HL-60 (cell line): ENCODE measurements at regions not wholly inside any gene's neighbourhood (a gene's known extent, or its start where the extent isn't known, plus 50 kb on each side); places are given as distances from the start of the nearest gene placed in this dataset.

Experiments
- DNase-seq, 2 experiments: peaks; one replicate each; pipeline ENCODE4 v3.0.0-alpha.2; 2010 to 2020; ENCODE audit warnings: low read depth in 1 of 2, low spot score in 1 of 2
- H3K27ac ChIP-seq: fragments of 250-450 bp; sonication (Bioruptor Pico); replicated peaks from 2 replicates; pipeline ENCODE4 v1.5.1; 2020; ENCODE audit warnings: mild to moderate bottlenecking, moderate library complexity
- H3K27me3 ChIP-seq: fragments of 250-450 bp; sonication (Bioruptor Pico); 2 replicates; pipeline ENCODE4 v1.5.1; 2021; ENCODE audit warnings: mild to moderate bottlenecking, moderate library complexity; ENCODE audit not compliant: insufficient read depth, poor library complexity, severe bottlenecking
- H3K4me3 ChIP-seq: replicated peaks from 2 replicates; pipeline ENCODE4 v1.5.1; 2011; ENCODE audit warnings: mild to moderate bottlenecking, control low read depth, low read length; ENCODE audit not compliant: insufficient read depth
- CTCF ChIP-seq: IDR thresholded peaks from one replicate; pipeline ENCODE4 v1.5.1; 2011; ENCODE audit warnings: low read length, control low read depth, inconsistent platforms; ENCODE audit not compliant: insufficient read depth
- GABPA ChIP-seq: IDR thresholded peaks from 2 replicates; pipeline ENCODE4 v1.6.1; 2012; ENCODE audit warnings: low read depth
- POLR2AphosphoS5 ChIP-seq: IDR thresholded peaks from 2 replicates; pipeline ENCODE4 v1.6.1; 2012; ENCODE audit warnings: low read depth
- REST ChIP-seq: IDR thresholded peaks from 2 replicates; pipeline ENCODE4 v1.6.1; 2012; ENCODE audit warnings: low read depth; ENCODE audit not compliant: insufficient replicate concordance
- SPI1 ChIP-seq: IDR thresholded peaks from 2 replicates; pipeline ENCODE4 v1.6.1; 2012; ENCODE audit warnings: low read depth, mild to moderate bottlenecking, borderline replicate concordance

- Histone ChIP-seq H3K4me3 (no peak overlapping the region), H3K27ac (no peak overlapping the region), H3K27me3 (no peaks in the 10 kb centered on the region)
- no peak for TF ChIP-seq POLR2AphosphoS5
- TF ChIP-seq GABPA = no peak
- no peak for TF ChIP-seq REST
- no peak for TF ChIP-seq CTCF
- no peak for TF ChIP-seq SPI1
- DNase-seq = no peak
These were observed 898.7 kb downstream of the TMEM182 start for GRCh38 chr2:103660519-103660918.

GRCh38 chr2:103660947-103661346, 899.1 kb downstream of the TMEM182 start:
- TF ChIP-seq SPI1 = no peak
- TF ChIP-seq POLR2AphosphoS5 = no peak
- no peak for TF ChIP-seq REST
- TF ChIP-seq CTCF = no peak
- no peak for TF ChIP-seq GABPA
- DNase-seq = no peak
- H3K27ac ChIP-seq = no peak overlapping the region
- H3K4me3 ChIP-seq = no peak overlapping the region
- H3K27me3 ChIP-seq = no peaks in the 10 kb centered on the region

GRCh38 chr2:103664690-103665089, 902.9 kb downstream of the TMEM182 start:
- DNase-seq = no peak
- Histone ChIP-seq H3K27me3 (no peaks in the 10 kb centered on the region), H3K27ac (no peak overlapping the region), H3K4me3 (no peak overlapping the region)
- TF ChIP-seq POLR2AphosphoS5 (no peak), SPI1 (no peak), GABPA (no peak), CTCF (no peak), REST (no peak)
